LNCAP (cell line): ENCODE measurements at regions not wholly inside any gene's neighbourhood (a gene's known extent, or its start where the extent isn't known, plus 50 kb on each side); places are given as distances from the start of the nearest gene placed in this dataset.

Source experiments
- TF ChIP-seq, protein P1 (sequence below): fragments of 450-650 bp; IDR thresholded peaks from 2 replicates; pipeline ENCODE4 v1.5.1; 2017; ENCODE audit warnings: mild to moderate bottlenecking

DNA sequence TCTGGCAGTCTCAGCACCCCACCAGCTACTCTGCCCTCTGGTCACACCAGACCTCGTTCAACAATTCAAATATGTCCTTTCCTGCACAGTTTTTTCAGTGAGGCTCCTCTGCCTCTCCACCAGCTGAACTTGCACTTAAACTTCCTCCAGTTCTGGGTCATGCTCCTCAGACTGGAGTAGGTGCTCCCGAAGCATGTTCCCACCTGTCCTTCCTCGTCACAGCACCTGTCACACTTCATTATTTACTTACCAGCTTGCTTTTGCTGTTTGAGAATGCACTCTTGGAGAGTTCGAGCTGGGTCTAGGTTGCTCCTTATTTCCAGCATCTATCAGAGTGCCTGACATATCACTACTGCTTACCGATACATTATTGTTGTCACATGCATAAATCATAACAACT lies 144.8 kb upstream of the TTC29 start:
- TF ChIP-seq, protein P1, sequence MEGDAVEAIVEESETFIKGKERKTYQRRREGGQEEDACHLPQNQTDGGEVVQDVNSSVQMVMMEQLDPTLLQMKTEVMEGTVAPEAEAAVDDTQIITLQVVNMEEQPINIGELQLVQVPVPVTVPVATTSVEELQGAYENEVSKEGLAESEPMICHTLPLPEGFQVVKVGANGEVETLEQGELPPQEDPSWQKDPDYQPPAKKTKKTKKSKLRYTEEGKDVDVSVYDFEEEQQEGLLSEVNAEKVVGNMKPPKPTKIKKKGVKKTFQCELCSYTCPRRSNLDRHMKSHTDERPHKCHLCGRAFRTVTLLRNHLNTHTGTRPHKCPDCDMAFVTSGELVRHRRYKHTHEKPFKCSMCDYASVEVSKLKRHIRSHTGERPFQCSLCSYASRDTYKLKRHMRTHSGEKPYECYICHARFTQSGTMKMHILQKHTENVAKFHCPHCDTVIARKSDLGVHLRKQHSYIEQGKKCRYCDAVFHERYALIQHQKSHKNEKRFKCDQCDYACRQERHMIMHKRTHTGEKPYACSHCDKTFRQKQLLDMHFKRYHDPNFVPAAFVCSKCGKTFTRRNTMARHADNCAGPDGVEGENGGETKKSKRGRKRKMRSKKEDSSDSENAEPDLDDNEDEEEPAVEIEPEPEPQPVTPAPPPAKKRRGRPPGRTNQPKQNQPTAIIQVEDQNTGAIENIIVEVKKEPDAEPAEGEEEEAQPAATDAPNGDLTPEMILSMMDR = no peak

DNA sequence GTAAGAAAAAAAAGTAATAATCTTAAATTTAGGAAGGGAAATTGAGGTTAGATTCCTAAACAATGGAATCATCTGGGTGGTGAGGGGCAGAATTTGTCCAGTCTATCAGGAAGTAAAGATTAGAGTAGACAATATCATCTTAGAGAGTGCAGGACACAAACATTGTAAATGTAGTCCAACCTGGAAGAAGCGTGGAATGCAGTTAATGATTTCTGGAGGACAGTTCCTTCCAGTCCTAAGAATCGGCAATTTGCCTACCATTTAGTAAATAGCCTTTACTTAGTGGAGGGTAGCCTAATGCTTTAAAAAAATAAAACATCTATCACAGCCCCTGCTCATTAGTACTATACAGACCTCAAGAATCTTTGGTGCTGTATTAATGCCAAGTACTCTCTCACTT lies 147.5 kb upstream of the TTC29 start:
- TF ChIP-seq, protein P1 = no peak

DNA sequence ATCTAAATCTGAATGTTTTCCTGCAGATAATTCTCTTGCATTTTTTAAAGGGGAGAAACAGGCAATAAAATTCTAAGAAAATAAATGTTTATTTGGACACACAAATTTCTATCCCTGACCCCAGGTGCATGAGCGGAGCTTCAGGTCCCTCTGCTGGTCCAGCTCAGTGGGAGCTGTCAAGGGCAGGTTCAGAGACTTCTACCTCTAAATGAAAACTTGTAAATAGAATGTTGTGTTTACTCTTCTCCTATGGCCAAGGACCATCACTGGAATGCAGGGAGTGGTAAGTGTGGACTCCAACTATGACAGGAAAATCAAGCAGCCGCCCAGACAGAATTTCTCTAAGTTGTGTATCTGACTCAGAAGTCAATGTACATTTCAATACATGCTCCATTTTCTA lies 148.6 kb upstream of the TTC29 start:
- TF ChIP-seq, protein P1 = peak; percentile 76

DNA sequence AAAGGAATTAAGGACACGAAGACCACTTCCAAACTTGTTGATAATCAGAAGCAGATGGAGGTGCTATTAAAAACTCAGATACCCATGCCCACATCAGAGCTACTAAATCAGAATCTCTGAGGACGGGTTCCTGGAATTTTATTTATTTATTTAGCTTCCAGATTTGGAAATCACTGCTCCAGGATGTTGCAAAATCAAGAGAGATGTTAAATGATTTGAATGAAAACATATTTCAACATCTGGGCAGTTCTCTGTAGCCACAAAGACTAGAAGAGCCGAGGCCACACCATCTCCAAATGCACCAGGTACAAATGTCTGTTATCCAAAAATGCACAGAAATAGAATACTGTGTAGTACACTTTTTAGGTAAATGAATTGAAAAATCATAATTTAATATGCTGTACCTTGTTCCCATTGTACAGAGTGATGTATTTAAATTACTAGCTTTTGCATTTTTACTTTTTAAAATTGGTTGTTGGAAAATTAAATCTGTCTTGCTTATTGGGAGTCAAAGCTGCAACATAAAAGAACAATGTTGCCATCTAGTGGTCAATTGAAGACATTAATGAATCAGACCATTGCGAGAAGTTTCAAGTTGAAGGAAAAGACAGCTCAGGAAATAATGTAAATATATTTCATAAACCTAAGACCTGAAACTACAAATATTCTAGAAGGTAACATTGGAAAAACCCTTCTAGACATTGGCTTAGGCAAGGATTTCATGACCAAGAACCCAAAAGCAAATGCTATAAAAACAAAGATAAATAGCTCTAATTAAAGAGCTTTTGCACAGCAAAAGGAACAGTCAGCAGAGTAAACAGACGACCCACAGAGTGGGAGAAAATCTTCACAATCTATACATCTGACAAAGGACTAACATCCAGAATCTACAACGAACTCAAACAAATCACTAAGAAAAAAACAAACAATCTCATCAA lies 151.3 kb upstream of the TTC29 start:
- TF ChIP-seq, protein P1 = peak; percentile 59; the same call in 1 of the 2 replicates

DNA sequence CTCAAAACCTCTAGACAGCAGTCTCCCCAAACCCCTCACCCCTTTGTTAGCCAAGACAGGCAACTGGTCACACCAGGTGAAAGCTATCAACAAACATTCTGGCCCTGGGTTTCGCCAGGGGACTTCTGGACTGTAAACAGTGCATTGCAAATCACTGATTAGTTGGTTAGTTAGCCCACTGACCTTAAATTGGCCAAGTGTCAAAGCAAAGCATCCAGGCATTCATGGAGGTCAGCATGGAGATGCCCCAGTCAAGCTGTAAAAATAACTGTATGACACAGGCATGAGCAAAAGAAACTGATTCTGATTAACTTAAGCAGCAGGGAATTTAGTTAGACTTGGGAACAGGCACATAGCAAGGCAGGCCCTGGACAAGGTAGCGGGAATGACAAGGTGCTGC lies 156.0 kb upstream of the TTC29 start:
- TF ChIP-seq, protein P1 = no peak

DNA sequence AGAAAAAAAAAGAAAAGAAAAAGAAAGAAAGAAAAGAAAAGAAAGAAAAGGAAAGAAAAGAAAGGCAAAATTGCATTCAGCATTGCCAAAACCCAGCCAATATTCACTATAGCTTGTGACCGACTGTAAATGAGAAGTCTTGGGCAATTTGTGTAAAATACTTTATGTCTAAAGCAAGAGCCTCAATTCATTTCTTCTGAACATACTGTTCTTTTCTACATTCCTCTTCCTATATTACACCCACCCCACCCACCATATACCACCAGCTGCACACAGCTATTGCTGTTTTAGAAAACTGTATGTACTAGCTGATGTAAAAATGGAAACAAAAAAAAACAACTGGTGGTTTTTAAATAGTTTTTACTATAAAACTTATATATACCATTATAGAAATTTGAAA lies 156.9 kb upstream of the TTC29 start:
- TF ChIP-seq, protein P1 = no peak

DNA sequence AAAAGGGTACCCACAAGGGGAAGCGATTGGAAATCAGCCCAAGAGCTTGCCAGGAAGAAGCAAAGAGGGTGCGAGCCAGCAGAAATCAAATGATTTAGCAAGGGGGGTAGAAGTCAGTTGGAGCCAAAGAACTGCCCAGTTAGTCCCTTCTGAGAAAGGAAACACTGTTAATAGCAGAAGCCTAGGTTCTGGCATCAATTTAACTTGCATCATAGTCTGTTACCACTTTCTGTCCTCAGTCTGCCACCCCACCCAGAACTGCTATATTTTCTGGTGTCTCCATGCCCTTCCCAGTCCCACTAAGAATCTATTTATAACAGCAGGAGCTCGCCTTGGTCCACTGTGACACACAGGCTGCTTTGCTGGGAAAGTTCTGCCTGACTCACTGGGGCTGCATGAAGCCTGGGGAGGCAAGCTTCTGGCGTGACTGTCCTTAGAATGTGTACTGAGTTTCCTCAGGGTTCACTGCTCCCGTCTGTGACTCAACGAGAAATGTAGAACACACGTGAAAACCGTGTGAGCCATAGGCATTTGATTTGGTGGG lies 157.8 kb upstream of the TTC29 start:
- TF ChIP-seq, protein P1 = no peak
